MM.1S (cell line): ENCODE measurements at regions not wholly inside any gene's neighbourhood (a gene's known extent, or its start where the extent isn't known, plus 50 kb on each side); places are given as distances from the start of the nearest gene placed in this dataset.

Experiments
- DNase-seq: peaks from one replicate; pipeline ENCODE4 v3.0.0-alpha.2; 2015
- H2AFZ ChIP-seq: fragments of 300-600 bp; sonication (generic); 2 replicates; pipeline ENCODE4 v1.6.0; 2016; ENCODE audit warnings: antibody characterized with exemption, low read length
- H3F3A ChIP-seq: fragments of 300-600 bp; sonication (generic); 2 replicates; pipeline ENCODE4 v1.6.1; 2016; ENCODE audit warnings: mild to moderate bottlenecking, antibody characterized with exemption, low read length, moderate library complexity, mixed read lengths; ENCODE audit not compliant: insufficient read depth
- H3K27ac ChIP-seq: fragments of 300-600 bp; sonication (generic); 2 replicates; pipeline ENCODE4 v1.5.1; 2016; ENCODE audit warnings: mild to moderate bottlenecking, low read length
- H3K27me3 ChIP-seq: fragments of 300-600 bp; sonication (generic); replicated peaks from 2 replicates; pipeline ENCODE4 v1.6.0; 2016; ENCODE audit warnings: low read length; ENCODE audit not compliant: insufficient read depth
- H3K36me3 ChIP-seq: fragments of 300-600 bp; sonication (generic); replicated peaks from 2 replicates; pipeline ENCODE4 v1.6.1; 2016; ENCODE audit warnings: mild to moderate bottlenecking, low read length, mixed read lengths; ENCODE audit not compliant: insufficient read depth
- H3K4me1 ChIP-seq: fragments of 300-600 bp; sonication (generic); 2 replicates; pipeline ENCODE4 v1.6.1; 2016; ENCODE audit warnings: low read length, mixed read lengths
- H3K4me2 ChIP-seq: fragments of 300-600 bp; sonication (generic); 2 replicates; pipeline ENCODE4 v1.6.0; 2016; ENCODE audit warnings: low read depth, low read length
- H3K4me3 ChIP-seq: fragments of 300-600 bp; sonication (generic); 2 replicates; pipeline ENCODE4 v1.5.1; 2016; ENCODE audit warnings: low read length, mixed read lengths
- H3K79me2 ChIP-seq: fragments of 300-600 bp; sonication (generic); 2 replicates; pipeline ENCODE4 v1.6.1; 2016; ENCODE audit warnings: mixed run types, low read length, mixed read lengths
- H3K9ac ChIP-seq: fragments of 300-600 bp; sonication (generic); 2 replicates; pipeline ENCODE4 v1.6.1; 2016; ENCODE audit warnings: low read length, mixed read lengths
- H3K9me2 ChIP-seq: fragments of 300-600 bp; sonication (generic); replicated peaks from 2 replicates; pipeline ENCODE4 v1.6.1; 2016; ENCODE audit warnings: mild to moderate bottlenecking, low read length, mixed read lengths; ENCODE audit not compliant: insufficient read depth
- H3K9me3 ChIP-seq: fragments of 300-600 bp; sonication (generic); replicated peaks from 2 replicates; pipeline ENCODE4 v1.6.1; 2016; ENCODE audit warnings: mild to moderate bottlenecking, low read length, mixed read lengths; ENCODE audit not compliant: insufficient read depth
- H4K20me1 ChIP-seq: fragments of 300-600 bp; sonication (generic); 2 replicates; pipeline ENCODE4 v1.6.1; 2016; ENCODE audit warnings: mild to moderate bottlenecking, low read length, moderate library complexity, mixed read lengths; ENCODE audit not compliant: insufficient read depth
- CTCF ChIP-seq: fragments of 300-600 bp; sonication (generic); IDR thresholded peaks from 2 replicates; pipeline ENCODE4 v1.5.1; 2016; ENCODE audit warnings: antibody characterized with exemption, low read length, mixed read lengths
- EZH2 ChIP-seq: fragments of 300-600 bp; sonication (generic); optimal IDR thresholded peaks from 2 replicates; pipeline ENCODE3; 2017; ENCODE audit warnings: low read depth, mild to moderate bottlenecking, antibody characterized with exemption, low read length, mixed read lengths
- EZH2phosphoT487 ChIP-seq: fragments of 300-600 bp; sonication (generic); IDR thresholded peaks from 2 replicates; pipeline ENCODE4 v1.6.1; 2018; ENCODE audit warnings: antibody characterized with exemption, low read length

- Histone ChIP-seq H3K27ac (no peak overlapping the region), H3K27me3 (no peaks in the 10 kb centered on the region), H3K4me1 (no peaks in the 10 kb centered on the region), H2AFZ (no peak overlapping the region), H3K79me2 (no peaks in the 10 kb centered on the region), H4K20me1 (no peaks in the 10 kb centered on the region), H3K4me2 (no peak overlapping the region), H3K4me3 (no peak overlapping the region), H3K36me3 (no peaks in the 10 kb centered on the region), H3K9ac (no peak overlapping the region), H3K9me2 (no peaks in the 10 kb centered on the region), H3K9me3 (no peaks in the 10 kb centered on the region), H3F3A (no peaks in the 10 kb centered on the region)
- no peak for DNase-seq
- TF ChIP-seq EZH2phosphoT487, result no peak
Measured at GRCh38 chr4:41458689-41459088, 79.3 kb upstream of the LIMCH1 start.

- Histone ChIP-seq H3K27ac (no peak overlapping the region), H3F3A (no peaks in the 10 kb centered on the region), H4K20me1 (no peaks in the 10 kb centered on the region), H3K36me3 (no peaks in the 10 kb centered on the region), H3K9me3 (no peaks in the 10 kb centered on the region), H3K4me2 (no peak overlapping the region), H2AFZ (no peak overlapping the region), H3K27me3 (no peaks in the 10 kb centered on the region), H3K9ac (no peak overlapping the region), H3K4me1 (no peaks in the 10 kb centered on the region), H3K9me2 (no peaks in the 10 kb centered on the region), H3K4me3 (no peak overlapping the region), H3K79me2 (no peaks in the 10 kb centered on the region)
- TF ChIP-seq EZH2, result no peak
- TF ChIP-seq CTCF, result no peak
- no peak for TF ChIP-seq EZH2phosphoT487
- DNase-seq, result no peak
Measured at GRCh38 chr4:41460641-41461040, 77.3 kb upstream of the LIMCH1 start.

- Histone ChIP-seq H3K79me2 (no peaks in the 10 kb centered on the region), H4K20me1 (no peaks in the 10 kb centered on the region), H3K36me3 (no peaks in the 10 kb centered on the region), H3K9ac (no peak overlapping the region), H3K27me3 (no peaks in the 10 kb centered on the region), H2AFZ (no peak overlapping the region), H3K9me2 (no peaks in the 10 kb centered on the region), H3K4me1 (no peaks in the 10 kb centered on the region), H3K4me2 (no peak overlapping the region), H3F3A (no peaks in the 10 kb centered on the region), H3K27ac (no peak overlapping the region), H3K4me3 (no peak overlapping the region), H3K9me3 (no peaks in the 10 kb centered on the region)
- TF ChIP-seq EZH2phosphoT487, result no peak
- TF ChIP-seq CTCF, result no peak
- no peak for TF ChIP-seq EZH2
- DNase-seq, result no peak
Measured at GRCh38 chr4:41461780-41462307, 76.1 kb upstream of the LIMCH1 start.

GRCh38 chr4:41465146-41465761 is 72.7 kb upstream of the LIMCH1 start:
- no peaks in the 10 kb centered on the region for H4K20me1 ChIP-seq
- no peak overlapping the region for H3K4me3 ChIP-seq
- H3K9me2 ChIP-seq, result no peaks in the 10 kb centered on the region
- H3F3A ChIP-seq, result no peaks in the 10 kb centered on the region
- no peaks in the 10 kb centered on the region for H3K27me3 ChIP-seq
- no peak for DNase-seq
- no peak overlapping the region for H3K27ac ChIP-seq
- no peaks in the 10 kb centered on the region for H3K4me1 ChIP-seq
- H3K9ac ChIP-seq, result no peak overlapping the region
- H3K79me2 ChIP-seq, result no peaks in the 10 kb centered on the region
- no peaks in the 10 kb centered on the region for H3K9me3 ChIP-seq
- H3K36me3 ChIP-seq, result no peaks in the 10 kb centered on the region
- no peak overlapping the region for H3K4me2 ChIP-seq
- TF ChIP-seq EZH2phosphoT487 (no peak), CTCF (no peak), EZH2 (no peak)
- H2AFZ ChIP-seq, result no peak overlapping the region
